ENCODE measurements at regions not wholly inside any gene's neighbourhood (a gene's known extent, or its start where the extent isn't known, plus 50 kb on each side); places are given as distances from the start of the nearest gene placed in this dataset.
"Not testable (repeated sequence)": the region's sequence is repeated elsewhere in the genome, so short reads cannot be mapped to it uniquely, and the experiment has no call there.

GRCh38 chr5:99272576-99272975, 343.8 kb upstream of the CHD1 start:
- DNase-seq, result no peak

GRCh38 chr5:99258819-99259218, 330.0 kb upstream of the CHD1 start:
- DNase-seq, result no peak

- no peak for DNase-seq
Observed at GRCh38 chr5:99248066-99248465, 319.3 kb upstream of the CHD1 start.

- DNase-seq, result no peak
Observed at GRCh38 chr5:99247346-99247745, 318.5 kb upstream of the CHD1 start.

GRCh38 chr5:99243111-99243510, 314.3 kb upstream of the CHD1 start:
- DNase-seq, result no peak

- DNase-seq, result no peak
Observed at GRCh38 chr5:99239826-99240360, 311.1 kb upstream of the CHD1 start.

- DNase-seq, result no peak
Observed at GRCh38 chr5:99191206-99191745, 262.5 kb upstream of the CHD1 start.

GRCh38 chr5:99187611-99188010, 258.8 kb upstream of the CHD1 start:
- DNase-seq, result peak; percentile 2

- DNase-seq, result no peak
Observed at GRCh38 chr5:99179206-99179605, 250.4 kb upstream of the CHD1 start.

GRCh38 chr5:99177796-99178195, 249.0 kb upstream of the CHD1 start:
- DNase-seq, result no peak

GRCh38 chr5:99176186-99176585, 247.4 kb upstream of the CHD1 start:
- no peak for DNase-seq

GRCh38 chr5:99169309-99169708, 240.5 kb upstream of the CHD1 start:
- DNase-seq, result no peak

- not testable (repeated sequence) for DNase-seq
Observed at GRCh38 chr5:99161538-99161937, 232.7 kb upstream of the CHD1 start.

GRCh38 chr5:99156688-99157087, 227.9 kb upstream of the CHD1 start:
- no peak for DNase-seq

- DNase-seq, result not testable (repeated sequence)
Observed at GRCh38 chr5:99143283-99143795, 214.5 kb upstream of the CHD1 start.

- no peak for DNase-seq
Observed at GRCh38 chr5:99141534-99142128, 212.8 kb upstream of the CHD1 start.

GRCh38 chr5:99138911-99139310, 210.1 kb upstream of the CHD1 start:
- DNase-seq, result no peak

GRCh38 chr5:99133921-99134320, 205.1 kb upstream of the CHD1 start:
- no peak for DNase-seq

- no peak for DNase-seq
Observed at GRCh38 chr5:99129768-99130501, 201.1 kb upstream of the CHD1 start.

GRCh38 chr5:99122976-99123375, 194.2 kb upstream of the CHD1 start:
- no peak for DNase-seq

GRCh38 chr5:99119326-99119725, 190.5 kb upstream of the CHD1 start:
- DNase-seq, result no peak

GRCh38 chr5:99116526-99116925, 187.7 kb upstream of the CHD1 start:
- DNase-seq, result no peak

GRCh38 chr5:99109894-99110293, 181.1 kb upstream of the CHD1 start:
- DNase-seq, result no peak

- no peak for DNase-seq
Observed at GRCh38 chr5:99105216-99105615, 176.4 kb upstream of the CHD1 start.

All from activated CD4-positive, alpha-beta T cell treated with anti-CD3 and anti-CD28 coated beads, Interleukin-2, Interleukin-6, amounts not matched to agents 100 ng/mL and 50 ng/mL, durations not matched to agents 16 hours and 8 hours (primary cell).